HG03159 (cell line): ENCODE measurements at regions not wholly inside any gene's neighbourhood (a gene's known extent, or its start where the extent isn't known, plus 50 kb on each side); places are given as distances from the start of the nearest gene placed in this dataset.
"Not testable (repeated sequence)": the region's sequence is repeated elsewhere in the genome, so short reads cannot be mapped to it uniquely, and the experiment has no call there.

Source experiments
- ATAC-seq: cut with Tn5 transposase; IDR thresholded peaks from one replicate; pipeline ENCODE4 v1.9.1; 2021; ENCODE audit warnings: mild to moderate bottlenecking, moderate library complexity; ENCODE audit not compliant: unreplicated experiment

DNA sequence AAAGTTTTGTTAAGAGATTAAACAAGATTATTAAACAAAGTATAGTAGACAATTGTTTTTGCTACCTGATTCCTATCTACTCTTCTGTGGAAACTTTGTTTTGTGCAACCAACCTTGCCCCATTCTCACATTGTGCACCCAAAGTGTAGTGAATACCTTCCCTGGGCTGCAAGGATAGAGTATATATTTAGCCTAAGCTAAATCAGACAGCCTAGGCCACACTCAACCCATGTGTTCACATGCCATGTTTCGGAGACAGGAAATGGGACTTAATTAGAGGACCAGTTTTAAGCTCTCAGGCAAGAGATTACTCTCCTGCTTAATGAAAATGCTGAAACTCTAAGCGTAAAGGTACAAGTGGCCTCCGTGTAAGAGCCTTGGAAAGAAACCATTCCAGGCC is 734.9 kb upstream of the USP15 start:
- no peak for ATAC-seq

DNA sequence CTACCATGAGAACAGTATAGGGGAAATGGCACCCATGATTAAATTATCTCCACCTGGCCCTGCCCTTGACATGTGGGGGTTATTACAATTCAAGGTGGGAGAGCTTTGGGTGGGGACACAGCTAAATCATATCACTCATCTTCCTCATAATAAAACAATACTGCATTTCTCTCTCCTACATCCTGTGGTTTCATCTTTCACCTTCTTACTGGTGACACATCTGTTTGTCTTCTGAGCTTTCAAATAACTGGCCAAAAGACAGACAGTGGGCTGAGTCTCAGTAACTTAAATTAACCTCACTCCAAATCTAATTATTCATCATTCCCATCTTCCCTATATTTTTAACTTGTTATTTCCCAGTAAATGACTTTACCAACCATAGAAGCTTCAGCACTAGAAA is 729.7 kb upstream of the USP15 start:
- no peak for ATAC-seq

DNA sequence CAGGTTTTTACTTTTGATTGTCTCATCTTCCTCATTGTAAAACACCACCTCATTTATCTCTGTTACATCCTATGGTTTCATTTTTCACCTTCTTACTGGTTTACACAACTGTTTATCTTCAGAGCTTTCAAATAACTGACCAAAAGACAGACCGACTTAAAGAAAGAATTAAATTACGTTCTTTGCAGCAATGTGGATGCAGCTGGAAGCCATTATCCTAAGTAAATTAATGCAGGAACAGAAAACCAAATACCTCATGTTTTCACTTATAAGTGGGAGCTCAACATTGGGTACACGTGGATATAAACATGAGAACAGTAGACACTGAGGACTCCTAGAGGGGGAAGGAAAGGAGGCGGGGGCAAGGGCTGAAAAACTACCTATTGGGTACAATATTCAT is 729.0 kb upstream of the USP15 start:
- ATAC-seq: no peak

GRCh38 chr12:61536117-61536516 is 724.1 kb upstream of the USP15 start:
- ATAC-seq: no peak

DNA sequence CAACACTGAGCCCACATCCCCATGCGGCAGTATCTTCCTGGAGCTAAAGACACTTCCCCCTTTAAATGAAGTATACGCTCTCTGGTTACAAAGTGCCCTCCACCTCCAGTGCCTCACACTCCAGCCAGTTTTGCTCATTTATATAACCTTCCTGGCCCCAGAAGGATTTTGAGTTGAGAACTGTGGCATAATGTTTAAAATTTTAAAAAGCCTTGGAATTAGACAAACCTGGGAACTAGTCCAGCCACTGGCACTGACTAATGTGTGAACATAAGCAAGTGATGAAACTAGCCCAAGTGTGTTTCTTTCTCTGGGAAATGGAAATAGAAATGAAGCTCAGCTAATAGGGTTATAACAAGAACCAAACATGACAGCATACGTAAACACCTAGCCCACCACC is 723.7 kb upstream of the USP15 start:
- no peak for ATAC-seq

DNA sequence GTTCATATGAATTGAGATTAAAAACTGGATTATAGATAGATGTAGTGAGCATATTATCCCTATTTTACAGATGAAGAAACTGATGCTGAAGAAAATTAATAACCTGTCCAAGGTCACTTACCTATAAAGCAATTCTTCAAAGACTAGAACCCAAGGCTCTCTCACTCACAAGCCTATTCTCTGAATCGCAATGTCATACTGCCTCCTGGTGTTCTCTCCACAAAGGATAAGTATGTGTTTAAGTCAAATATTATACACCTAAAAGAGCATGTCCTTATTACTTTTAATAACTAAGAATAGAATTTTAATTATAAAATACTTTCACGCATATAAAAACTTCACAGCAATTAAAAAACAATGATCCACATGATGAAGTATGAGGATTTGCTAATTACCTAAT is 721.3 kb upstream of the USP15 start:
- ATAC-seq: no peak

DNA sequence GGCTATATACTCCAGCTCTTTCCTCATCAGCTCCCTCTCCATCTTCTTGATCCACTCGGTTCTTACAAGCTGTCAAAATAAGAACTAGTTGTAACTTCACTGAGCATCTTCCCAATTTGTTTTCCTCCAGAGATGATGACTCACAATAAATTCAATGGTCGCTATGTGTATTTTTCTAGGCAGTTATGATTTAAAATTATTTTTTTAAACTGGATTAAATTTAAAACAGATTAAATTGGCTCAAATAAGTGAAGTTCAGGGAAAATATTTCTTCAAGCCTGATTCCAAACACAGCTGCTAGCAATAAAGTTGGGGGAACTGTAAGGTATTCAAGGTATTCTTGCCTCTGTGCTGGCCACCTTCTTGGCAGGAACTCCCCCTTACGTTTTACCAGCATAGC is 717.7 kb upstream of the USP15 start:
- ATAC-seq: no peak

DNA sequence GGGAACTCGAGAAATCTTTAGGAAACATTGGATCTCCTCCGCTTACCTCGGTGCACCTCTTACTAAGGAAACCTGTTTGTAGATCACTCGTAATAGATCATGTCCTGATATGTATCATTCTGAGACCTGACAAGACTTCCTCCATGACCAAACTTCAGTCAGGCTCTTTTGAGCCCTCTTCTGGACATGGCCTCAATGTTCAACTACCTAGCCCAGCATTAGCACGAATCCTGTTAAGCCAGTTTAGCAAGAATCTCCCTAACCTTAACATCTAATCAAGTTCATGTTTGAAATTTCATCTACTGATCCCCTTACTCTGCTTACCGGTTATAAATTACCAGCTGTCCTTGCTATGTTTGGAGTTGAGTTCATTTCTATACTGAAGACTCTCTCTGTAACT is 713.9 kb upstream of the USP15 start:
- no peak for ATAC-seq

- no peak for ATAC-seq
These were observed 707.1 kb upstream of the USP15 start for GRCh38 chr12:61553091-61553490.

- no peak for ATAC-seq
These were observed 705.8 kb upstream of the USP15 start for GRCh38 chr12:61554268-61555008.

DNA sequence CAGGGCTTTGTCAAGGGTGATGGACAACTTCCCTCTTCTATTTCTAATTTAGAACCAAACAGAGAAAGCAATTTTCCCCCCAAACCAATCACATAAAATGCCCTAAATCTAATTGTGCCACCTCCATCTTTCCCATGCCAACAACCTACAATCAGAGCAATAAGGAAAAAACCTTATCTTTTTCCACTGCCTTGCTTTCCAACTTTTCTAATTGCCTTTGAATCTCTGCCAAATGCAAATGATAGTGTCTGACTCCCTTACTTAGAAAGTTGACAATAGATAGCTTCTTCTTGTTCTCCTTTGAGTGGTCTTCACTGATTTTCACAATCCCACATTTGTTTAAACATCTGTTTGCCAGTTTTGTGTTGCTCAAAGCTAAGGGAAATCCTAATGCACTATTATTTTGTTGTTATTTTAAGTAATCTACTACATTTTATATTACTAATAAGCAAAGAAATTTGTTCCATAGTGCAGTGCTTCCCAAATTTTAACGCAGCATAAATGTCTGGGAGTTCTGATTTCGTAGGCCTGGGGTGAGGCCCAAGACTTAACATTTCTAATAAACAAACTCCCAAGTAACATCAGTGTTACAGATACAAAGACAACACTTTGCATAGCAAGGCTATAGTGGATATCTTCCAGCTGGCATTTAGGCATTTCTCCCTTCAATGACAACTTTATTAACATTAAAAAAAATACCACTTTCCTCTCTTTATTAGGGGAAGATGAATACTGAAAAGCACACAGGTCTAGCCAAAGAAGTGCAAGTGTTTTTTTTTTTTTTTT is 696.3 kb upstream of the USP15 start:
- no peak for ATAC-seq

DNA sequence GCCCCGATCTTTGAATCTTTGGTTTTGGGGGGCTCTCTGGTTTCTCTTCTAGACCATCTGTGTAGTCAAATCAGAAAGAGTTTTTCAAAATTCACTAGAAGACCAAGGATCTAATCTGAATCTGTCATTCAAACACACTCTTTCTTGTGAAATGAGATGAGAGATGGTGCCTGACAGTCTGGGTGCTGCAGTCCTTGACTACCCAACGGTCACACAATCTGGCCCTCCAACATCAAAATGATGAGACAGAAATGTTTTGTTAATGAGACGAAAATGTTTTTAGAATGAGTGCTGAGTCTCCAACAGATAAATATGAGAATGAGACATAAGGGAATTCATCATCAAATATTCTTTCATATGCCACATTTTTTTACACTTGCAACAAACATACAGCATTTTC is 695.7 kb upstream of the USP15 start:
- no peak for ATAC-seq

GRCh38 chr12:61566183-61566582 is 694.0 kb upstream of the USP15 start:
- no peak for ATAC-seq

- no peak for ATAC-seq
These were observed 685.9 kb upstream of the USP15 start for GRCh38 chr12:61574339-61574738.

GRCh38 chr12:61584943-61585342 is 675.3 kb upstream of the USP15 start:
- no peak for ATAC-seq

- not testable (repeated sequence) for ATAC-seq
These were observed 669.3 kb upstream of the USP15 start for GRCh38 chr12:61590864-61591263.

DNA sequence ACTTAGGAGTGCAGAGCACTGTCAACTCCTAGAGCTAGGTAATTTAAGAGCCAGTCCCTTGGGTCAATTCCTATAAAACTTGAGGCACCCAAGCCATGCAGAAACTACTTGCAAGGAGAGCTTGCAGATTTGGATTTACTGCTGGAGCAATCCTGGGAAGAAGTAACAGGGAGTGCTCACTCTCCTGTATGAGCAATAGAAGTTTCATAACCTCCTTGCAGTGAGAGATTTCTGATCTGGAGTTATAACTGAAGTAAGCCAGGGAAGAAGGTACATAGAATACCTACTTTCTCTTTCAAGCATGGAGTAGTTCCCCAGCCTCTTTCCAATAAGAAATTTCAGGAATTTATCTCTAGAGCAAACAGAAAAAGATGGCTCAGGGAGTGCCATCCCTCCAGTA is 650.1 kb upstream of the USP15 start:
- no peak for ATAC-seq

GRCh38 chr12:61629702-61630101 is 630.5 kb upstream of the USP15 start:
- ATAC-seq: no peak

- ATAC-seq: no peak
These were observed 613.6 kb upstream of the USP15 start for GRCh38 chr12:61646639-61647038.

- ATAC-seq: no peak
These were observed 612.6 kb upstream of the USP15 start for GRCh38 chr12:61647566-61647965.

DNA sequence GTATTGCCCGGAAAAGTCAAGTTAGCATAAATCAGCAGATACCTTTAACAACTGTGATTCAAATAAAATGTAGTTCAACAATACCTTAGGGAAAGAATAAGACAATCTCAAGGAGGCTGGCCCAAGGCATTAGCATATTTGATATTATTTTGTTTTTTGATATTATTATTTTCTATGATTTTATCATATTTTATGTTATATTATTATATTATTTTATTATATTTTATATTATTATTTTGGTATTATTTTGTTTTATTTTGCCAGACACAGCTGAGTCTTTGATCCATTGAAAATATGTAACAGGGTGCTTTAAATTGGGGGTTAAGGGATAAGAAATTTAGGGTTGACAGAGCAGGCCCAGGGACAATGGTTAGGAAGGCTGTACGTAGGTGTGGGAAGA is 607.9 kb upstream of the USP15 start:
- ATAC-seq: no peak

GRCh38 chr12:61654698-61655097 is 605.5 kb upstream of the USP15 start:
- no peak for ATAC-seq

DNA sequence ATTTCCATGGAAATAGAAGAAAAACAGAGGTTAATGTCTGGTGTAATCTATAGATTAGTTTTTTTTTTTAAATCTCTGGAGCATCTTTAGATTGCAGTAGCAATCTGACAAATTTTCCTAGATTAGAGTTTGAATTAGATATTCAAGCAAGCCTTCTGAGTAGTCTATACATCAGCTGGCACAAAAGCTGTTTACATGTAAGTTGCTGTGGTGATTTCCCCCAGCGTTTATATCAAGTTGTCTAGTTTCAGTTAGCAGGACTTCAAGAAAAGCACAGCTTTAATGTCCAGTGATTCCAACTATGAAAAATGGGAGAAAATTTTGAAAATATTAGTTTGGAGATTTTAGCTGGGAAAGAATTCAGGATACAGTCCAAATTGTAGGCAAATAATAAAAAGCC is 605.0 kb upstream of the USP15 start:
- no peak for ATAC-seq
